ENCODE measurements at regions not wholly inside any gene's neighbourhood (a gene's known extent, or its start where the extent isn't known, plus 50 kb on each side); places are given as distances from the start of the nearest gene placed in this dataset.
A peak's percentile ranks its signal among the peaks of the same experiment; 100 is the strongest.

DNA sequence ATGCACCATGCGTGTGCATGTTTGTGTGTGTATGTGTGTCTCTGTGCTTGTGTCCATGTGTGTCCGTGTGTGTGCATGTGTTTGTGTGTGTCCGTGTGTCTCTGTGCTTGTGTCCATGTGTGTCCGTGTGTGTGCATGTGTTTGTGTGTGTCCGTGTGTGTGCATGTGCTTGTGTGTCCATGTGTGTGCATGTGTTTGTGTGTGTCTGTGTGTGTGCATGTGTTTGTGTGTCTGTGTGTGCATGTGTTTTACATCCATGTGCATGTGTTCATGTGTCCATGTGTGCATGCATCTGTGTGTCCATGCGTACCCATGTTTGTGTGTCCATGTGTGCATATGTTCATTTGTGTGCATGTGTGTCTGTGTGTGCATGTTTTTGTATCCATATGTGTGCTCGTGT lies 100.5 kb downstream of the LBH start:
- H3K4me3 Mint-ChIP-seq: no peak overlapping the region
- ATAC-seq (replicated peaks): no peak
- peaks cover 11 to 13% of the 10 kb centered on the region in 2 donors for H3K9me3 Mint-ChIP-seq
- peaks cover 0 to 7% of the 10 kb centered on the region in 2 donors for H3K36me3 Mint-ChIP-seq
- DNase-seq: no peak
- H3K27ac Mint-ChIP-seq: no peak overlapping the region
- peaks cover 59 to 70% of the 10 kb centered on the region in 2 donors for H3K4me1 Mint-ChIP-seq
- H3K27me3 Mint-ChIP-seq: no peaks in the 10 kb centered on the region

DNA sequence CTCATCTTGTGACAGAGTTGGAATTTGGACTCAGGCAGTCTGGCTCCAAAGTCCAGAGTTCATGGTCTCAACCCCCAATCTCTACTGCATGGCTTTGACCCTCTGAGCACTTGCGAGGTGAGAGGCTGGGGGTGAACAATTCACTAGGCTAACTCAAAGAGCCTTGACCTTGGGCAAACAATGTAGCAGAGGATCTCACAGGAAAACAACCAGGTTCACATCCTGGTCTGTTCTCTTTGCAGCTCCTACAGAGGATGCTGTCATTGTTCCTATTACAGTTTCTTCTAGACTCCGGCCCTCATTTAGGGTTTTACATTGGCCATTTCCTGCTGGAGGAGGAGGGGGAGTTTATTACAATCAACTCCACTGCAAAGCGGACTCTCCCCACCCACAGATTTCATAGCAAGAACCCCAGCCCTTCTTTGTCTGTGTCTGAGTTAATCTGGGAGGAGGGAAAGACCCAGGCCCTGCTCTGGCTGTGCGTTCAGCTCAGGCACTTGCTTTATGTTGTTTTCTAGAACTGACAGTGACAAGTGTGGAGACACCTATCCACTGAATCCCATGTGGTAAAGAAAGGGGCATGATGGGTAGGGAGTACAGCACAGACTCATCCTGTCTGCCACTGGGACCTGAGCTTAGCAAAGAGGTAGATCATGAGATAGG lies 101.6 kb downstream of the LBH start:
- Mint-ChIP-seq H3K9me3 (peaks cover 11 to 13% of the 10 kb centered on the region in 2 donors), H3K36me3 (peaks cover 0 to 7% of the 10 kb centered on the region in 2 donors), H3K4me1 (peaks cover 69 to 81% of the 10 kb centered on the region in 2 donors), H3K4me3 (peak overlapping the region in 1 of 2 donors; percentile 30), H3K27ac (peak overlapping the region; percentile 62), H3K27me3 (no peaks in the 10 kb centered on the region)
- peak; percentile 50 to 59 for ATAC-seq (replicated peaks)
- peak; percentile 49 for DNase-seq

DNA sequence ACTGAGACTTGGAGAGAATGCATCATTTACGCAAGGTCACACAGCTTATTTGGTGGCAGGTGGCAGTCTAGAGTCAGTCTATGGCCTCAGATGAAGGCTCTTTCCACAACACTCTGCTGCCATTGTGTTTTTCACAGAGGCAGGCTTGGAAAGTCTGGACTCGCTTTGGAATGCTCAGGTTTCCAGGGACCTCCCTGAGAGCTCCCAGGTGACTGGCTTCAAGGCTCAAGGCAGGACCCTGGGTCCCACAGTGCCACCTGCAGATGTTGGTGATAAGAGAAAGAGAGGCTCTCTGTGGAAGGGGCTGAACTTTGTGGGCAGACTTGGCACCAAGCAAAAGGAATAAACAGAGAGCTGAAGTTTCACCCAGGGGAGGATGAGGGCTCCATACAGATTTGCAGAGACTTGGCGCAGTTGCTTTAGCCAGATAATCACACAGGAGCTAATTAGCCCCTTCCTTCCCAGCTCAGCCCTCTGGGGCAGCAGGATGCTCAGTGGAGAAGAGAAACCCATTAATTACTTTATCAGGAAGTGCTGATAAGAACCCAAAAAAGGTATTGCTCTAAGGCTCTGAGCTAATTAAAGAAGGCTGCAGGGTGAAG lies 103.5 kb downstream of the LBH start:
- ATAC-seq (replicated peaks) (no peak), DNase-seq (no peak)
- H3K9me3 Mint-ChIP-seq: peaks cover 8 to 20% of the 10 kb centered on the region in 2 donors
- peak overlapping the region; percentile 89 for H3K27ac Mint-ChIP-seq
- peaks cover 0 to 4% of the 10 kb centered on the region in 2 donors for H3K36me3 Mint-ChIP-seq
- H3K4me3 Mint-ChIP-seq: peak overlapping the region; percentile 29 to 53
- peaks cover 84 to 96% of the 10 kb centered on the region in 2 donors for H3K4me1 Mint-ChIP-seq
- H3K27me3 Mint-ChIP-seq: no peaks in the 10 kb centered on the region

DNA sequence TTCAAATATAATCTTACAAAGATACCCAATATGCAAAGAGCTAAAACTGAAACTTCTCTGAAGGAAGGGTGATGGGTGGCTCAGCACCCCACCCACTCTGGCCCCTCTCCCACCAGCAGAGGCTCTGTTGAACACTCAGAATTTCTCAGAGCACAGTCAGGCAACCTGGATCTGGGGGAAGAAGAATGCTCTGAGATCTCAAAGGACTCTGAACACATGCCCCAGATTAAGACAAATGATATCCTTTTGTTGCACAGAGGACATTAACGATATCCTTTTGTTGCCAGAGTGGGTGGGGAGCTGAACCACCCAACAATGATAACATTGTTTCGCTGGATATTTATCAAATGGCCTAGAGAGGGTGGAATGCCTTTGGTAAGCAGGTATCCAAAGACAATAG lies 104.8 kb downstream of the LBH start:
- Mint-ChIP-seq H3K4me1 (peaks cover 79 to 96% of the 10 kb centered on the region in 2 donors), H3K4me3 (no peak overlapping the region)

DNA sequence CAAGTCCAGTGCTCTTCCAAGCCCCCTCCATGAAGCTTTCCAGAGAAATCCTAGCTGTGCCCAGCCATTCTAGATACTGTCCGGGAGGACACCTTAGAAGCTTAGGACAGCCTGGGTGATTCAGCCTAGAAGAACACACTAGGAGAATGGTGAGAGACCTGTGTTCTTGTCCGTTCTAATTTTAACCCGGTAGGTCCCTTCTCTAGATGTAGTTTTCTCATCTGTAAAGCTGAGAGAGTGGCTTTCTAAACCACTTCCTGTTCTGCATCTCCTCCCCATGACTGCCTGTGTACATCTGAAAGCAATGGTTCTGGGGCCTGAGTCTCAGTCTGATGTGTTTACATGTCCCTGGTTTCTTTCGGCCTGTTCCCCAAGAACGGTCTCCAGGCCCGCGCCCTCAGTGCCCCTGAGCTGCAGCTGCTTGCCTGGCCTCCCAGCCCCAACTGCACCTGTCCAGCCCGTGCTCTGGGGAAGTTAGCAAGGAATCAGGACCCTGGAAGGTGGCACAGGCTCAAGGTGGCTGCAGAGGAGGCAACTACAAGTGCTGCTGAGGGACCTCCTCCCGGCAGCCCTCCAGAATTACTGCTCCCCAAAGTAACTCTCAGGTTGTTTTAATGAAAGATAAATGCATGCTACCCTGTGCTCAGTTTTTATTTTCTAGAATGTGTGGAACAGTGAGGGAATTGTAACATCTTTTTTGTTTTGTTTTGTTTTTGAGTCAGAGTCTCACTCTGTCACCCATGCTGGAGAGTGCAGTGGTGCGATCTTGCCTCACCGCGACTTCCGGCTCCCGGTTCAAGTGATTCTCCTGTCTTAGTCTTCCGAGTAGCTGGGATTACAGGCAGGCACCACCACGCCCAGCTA lies 105.9 kb downstream of the LBH start:
- H3K27me3 Mint-ChIP-seq: no peaks in the 10 kb centered on the region
- peak; percentile 61 for DNase-seq
- H3K4me3 Mint-ChIP-seq: peak overlapping the region; percentile 78 to 80
- H3K36me3 Mint-ChIP-seq: peaks cover 7 to 9% of the 10 kb centered on the region in 2 donors
- H3K4me1 Mint-ChIP-seq: peaks cover 76 to 94% of the 10 kb centered on the region in 2 donors
- H3K27ac Mint-ChIP-seq: peak overlapping the region; percentile 97
- H3K9me3 Mint-ChIP-seq: peaks cover 9 to 19% of the 10 kb centered on the region in 2 donors
- peak; percentile 90 to 93 for ATAC-seq (replicated peaks)

More for the DNA sequence above, 104.8 kb downstream of the LBH start:
- Mint-ChIP-seq H3K27me3 (no peaks in the 10 kb centered on the region), H3K27ac (peak overlapping the region; percentile 97), H3K9me3 (peaks cover 7 to 18% of the 10 kb centered on the region in 2 donors), H3K36me3 (peaks cover 0 to 4% of the 10 kb centered on the region in 2 donors)
- ATAC-seq (replicated peaks) (no peak), DNase-seq (no peak)

DNA sequence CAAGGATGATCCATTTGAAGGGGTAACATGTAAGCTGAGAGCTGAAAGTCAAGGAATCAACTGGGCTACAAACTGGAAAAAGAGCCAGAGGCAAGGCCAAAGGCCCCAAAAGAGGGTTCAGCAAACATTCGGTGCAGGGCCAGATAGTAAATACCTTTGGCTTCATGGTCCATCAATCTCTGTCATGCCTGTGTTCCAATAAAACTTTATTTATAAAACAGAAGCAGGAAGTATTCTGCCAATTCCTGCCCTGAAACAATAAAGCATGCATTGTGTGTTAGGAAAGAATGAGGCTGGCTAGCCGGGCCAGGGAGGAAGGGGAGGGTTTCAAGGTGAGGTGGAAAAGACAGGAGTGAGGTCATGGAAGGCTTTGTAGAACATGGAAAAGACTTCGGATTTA lies 107.1 kb downstream of the LBH start:
- no peak for ATAC-seq (replicated peaks)
- Mint-ChIP-seq H3K4me3 (peak overlapping the region in 1 of 2 donors; percentile 12), H3K27ac (peak overlapping the region; percentile 97), H3K27me3 (no peaks in the 10 kb centered on the region), H3K4me1 (peaks cover 70 to 86% of the 10 kb centered on the region in 2 donors), H3K36me3 (peaks cover 10 to 15% of the 10 kb centered on the region in 2 donors), H3K9me3 (peaks cover 14 to 26% of the 10 kb centered on the region in 2 donors)
- no peak for DNase-seq

DNA sequence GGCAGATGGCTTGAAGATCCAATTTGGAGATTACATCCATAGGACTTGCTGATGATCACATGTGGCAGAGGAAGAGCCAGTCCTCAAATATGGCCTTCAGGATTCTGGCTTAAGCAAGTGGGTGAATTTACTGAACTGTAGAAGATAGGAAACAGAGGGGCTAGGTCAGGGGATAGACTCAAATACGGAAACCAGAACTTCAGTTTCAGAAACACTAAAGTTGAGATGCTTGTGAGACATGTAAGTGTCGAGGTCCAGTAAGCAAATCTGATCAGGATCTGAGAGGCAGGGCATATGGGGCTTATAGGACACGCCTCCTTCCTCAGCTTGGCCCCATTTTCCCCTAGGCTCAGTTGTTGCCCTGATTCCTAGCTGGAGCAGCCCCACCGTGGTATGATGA lies 107.7 kb downstream of the LBH start:
- DNase-seq (no peak), ATAC-seq (replicated peaks) (peak; percentile 14 to 32)
- Mint-ChIP-seq H3K9me3 (peaks cover 16 to 26% of the 10 kb centered on the region in 2 donors), H3K36me3 (peaks cover 13 to 15% of the 10 kb centered on the region in 2 donors), H3K4me3 (no peak overlapping the region), H3K27me3 (no peaks in the 10 kb centered on the region), H3K27ac (peak overlapping the region; percentile 56), H3K4me1 (peaks cover 64 to 80% of the 10 kb centered on the region in 2 donors)

DNA sequence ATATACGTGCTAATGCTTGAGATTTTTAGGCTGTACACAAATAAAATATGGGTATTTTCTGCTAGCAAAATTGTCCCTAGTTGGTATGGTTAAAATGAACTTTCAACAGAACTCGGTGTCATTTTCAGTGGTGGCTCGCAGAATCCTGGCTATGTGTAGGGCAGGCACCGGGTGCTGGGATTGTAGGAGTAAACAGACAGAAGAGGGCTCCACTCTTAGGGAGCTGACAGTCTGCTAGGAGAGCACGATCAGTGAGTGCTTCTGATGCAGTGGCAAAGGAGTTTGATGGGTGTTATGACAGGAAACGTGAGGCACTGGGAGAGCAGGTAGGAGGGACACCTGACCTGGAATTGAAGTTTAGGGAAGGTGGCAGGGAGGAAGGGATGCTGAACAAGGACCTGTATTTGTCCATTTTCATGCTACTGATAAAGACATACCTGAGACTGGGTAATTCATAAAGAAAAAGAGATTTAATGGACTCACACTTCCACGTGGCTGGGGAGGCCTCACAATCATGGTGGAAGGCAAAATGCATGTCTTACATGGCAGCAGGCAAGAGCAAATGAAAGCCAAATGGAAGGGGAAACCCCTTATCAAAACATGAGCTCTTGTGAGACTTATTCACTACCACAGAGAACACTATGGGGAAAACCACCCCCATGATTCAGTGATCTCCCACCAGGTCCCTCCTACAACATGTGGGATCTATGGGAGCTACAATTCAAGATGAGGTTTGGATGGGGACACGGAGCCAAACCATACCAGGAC lies 105.4 kb upstream of the LCLAT1 start:
- ATAC-seq (replicated peaks) (no peak), DNase-seq (no peak)
- peaks cover 16 to 26% of the 10 kb centered on the region in 2 donors for H3K9me3 Mint-ChIP-seq
- H3K4me3 Mint-ChIP-seq: no peak overlapping the region
- peaks cover 41 to 53% of the 10 kb centered on the region in 2 donors for H3K4me1 Mint-ChIP-seq
- H3K27me3 Mint-ChIP-seq: no peaks in the 10 kb centered on the region
- H3K36me3 Mint-ChIP-seq: peaks cover 13 to 15% of the 10 kb centered on the region in 2 donors
- peak overlapping the region; percentile 65 for H3K27ac Mint-ChIP-seq

DNA sequence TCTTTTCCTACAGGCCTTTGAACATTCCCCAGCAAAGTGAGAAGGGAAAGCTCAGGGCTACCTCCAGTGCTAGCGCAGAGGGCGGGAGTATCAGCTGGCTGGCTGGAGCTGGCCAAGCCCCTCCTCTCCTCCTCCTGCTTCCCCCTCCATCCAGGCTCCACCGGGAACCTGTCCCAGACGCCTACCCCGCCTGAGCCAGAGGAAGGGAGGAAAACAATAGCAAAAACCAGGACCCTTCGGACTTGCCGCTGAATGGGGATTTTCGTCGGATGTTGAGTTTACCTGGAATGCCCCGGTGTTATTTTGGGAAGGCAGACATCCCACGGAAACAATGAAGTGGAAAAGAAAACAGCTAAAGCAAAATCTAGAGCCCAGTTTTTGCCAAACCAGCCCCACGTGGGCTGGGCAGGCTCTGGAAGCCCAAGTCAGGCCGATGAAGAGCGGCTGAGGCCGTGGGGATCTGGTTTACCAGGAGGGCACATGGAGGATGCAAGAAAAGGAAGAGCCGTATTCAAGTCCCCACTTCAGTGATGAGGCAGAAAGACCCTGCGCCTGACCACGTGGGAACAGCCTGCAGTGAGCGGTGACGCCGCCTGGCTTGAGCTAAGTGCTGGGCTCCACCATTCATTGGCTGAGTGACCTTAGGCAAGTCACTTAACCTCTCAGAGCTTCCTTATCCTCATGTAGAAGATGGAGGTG lies 100.4 kb upstream of the LCLAT1 start:
- Mint-ChIP-seq H3K27ac (no peak overlapping the region), H3K4me3 (no peak overlapping the region), H3K9me3 (peaks cover 13% of the 10 kb centered on the region in 2 donors), H3K36me3 (peaks cover 11 to 13% of the 10 kb centered on the region in 2 donors), H3K27me3 (no peaks in the 10 kb centered on the region), H3K4me1 (peaks cover 17 to 23% of the 10 kb centered on the region in 2 donors)
- DNase-seq (no peak), ATAC-seq (replicated peaks) (no peak)

DNA sequence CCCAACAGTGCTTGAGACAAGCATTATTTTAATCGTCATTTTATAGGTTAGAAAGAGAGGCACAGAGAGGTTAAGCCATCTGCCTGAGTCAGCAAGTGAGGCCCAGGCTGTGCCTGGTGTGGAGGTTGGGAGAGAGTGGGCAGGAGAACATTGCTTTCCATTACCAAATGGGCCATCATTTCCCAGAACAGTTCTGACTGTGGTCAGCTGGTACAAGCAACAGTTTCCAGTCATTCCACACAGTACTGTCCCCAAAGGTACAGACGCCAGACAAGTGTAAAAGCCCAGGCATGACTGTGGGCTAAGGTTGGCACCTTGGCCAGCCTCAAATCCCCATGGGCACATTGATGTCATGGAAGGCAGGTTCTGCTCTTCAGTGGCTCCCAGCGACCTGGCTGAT lies 98.2 kb upstream of the LCLAT1 start:
- peak overlapping the region; percentile 27 for H3K27ac Mint-ChIP-seq

DNA sequence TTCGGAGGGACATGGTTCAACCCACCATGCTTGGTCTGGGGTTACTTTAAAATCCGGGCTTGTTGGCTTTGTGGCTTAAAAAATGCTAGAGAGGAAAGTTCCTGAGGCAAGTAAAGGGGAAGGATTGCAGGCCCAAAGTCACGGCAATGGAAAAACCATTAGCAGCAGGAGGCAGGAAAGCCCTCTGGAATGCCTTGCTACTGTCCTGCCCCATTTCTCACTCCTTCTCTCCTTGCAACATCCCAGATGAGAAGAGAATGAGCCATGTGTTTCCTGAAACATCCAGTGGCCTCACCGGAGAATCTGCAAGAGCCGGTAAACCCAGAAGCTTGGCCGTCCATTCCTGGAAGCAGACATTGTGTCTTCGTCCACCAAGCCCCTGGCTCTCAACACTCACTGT lies 97.4 kb upstream of the LCLAT1 start:
- ATAC-seq (replicated peaks): no peak
- Mint-ChIP-seq H3K4me1 (peaks cover 14 to 20% of the 10 kb centered on the region in 2 donors), H3K27me3 (no peaks in the 10 kb centered on the region), H3K9me3 (no peaks in the 10 kb centered on the region), H3K36me3 (no peaks in the 10 kb centered on the region), H3K27ac (no peak overlapping the region), H3K4me3 (no peak overlapping the region)
- no peak for DNase-seq

More for the DNA sequence above, 98.2 kb upstream of the LCLAT1 start:
- no peak for DNase-seq
- no peaks in the 10 kb centered on the region for H3K27me3 Mint-ChIP-seq
- peaks cover 14 to 20% of the 10 kb centered on the region in 2 donors for H3K4me1 Mint-ChIP-seq
- peaks cover 0 to 1% of the 10 kb centered on the region in 2 donors for H3K36me3 Mint-ChIP-seq
- H3K4me3 Mint-ChIP-seq: no peak overlapping the region
- peaks cover 0 to under 1% of the 10 kb centered on the region in 2 donors for H3K9me3 Mint-ChIP-seq
- peak; percentile 61 to 90 for ATAC-seq (replicated peaks)

DNA sequence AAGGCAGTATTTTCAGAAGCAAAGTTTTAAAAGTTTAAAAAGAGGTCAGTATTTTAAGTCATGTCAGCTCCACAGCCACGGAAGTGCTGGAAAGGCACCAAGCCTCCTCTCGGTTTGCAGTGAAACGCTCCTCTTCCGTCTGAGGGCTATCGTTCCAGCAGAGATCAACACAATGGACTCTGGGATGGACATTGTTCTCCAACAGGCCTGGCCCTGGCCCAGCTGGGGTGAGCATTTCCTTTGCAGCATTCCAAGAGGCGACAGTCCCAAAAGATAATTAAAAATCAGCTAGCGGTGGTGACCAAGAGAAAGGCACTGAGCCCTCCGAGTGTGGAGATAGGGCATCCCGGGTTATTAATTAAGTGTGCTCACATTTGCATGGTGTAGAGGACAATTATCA lies 95.9 kb upstream of the LCLAT1 start:
- no peaks in the 10 kb centered on the region for H3K9me3 Mint-ChIP-seq
- peaks cover 14 to 20% of the 10 kb centered on the region in 2 donors for H3K4me1 Mint-ChIP-seq
- H3K27me3 Mint-ChIP-seq: no peaks in the 10 kb centered on the region
- DNase-seq (no peak), ATAC-seq (replicated peaks) (no peak)
- no peaks in the 10 kb centered on the region for H3K36me3 Mint-ChIP-seq
- peak overlapping the region; percentile 14 for H3K27ac Mint-ChIP-seq
- H3K4me3 Mint-ChIP-seq: no peak overlapping the region

DNA sequence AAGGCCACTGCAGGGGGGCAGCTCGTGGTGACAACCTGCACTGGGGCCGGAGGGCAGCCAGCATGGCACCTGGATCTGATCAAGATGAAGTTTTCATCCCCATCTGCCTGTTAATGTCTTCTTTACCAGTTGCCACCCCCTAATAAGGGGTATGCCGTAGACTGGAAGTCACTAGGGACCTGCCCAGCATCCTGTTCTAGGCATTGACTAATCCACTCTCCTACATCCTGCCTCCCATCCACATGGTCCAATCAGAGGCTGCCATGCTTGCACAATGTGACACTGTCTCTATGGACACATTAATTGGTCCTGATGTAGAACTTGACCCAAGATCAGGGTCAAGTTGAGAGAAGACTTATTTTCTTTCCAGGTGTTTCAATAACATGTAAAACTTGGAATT lies 95.1 kb upstream of the LCLAT1 start:
- Mint-ChIP-seq H3K4me1 (peaks cover 14 to 20% of the 10 kb centered on the region in 2 donors), H3K36me3 (no peaks in the 10 kb centered on the region), H3K9me3 (no peaks in the 10 kb centered on the region), H3K27me3 (no peaks in the 10 kb centered on the region), H3K27ac (no peak overlapping the region), H3K4me3 (no peak overlapping the region)
- ATAC-seq (replicated peaks) (no peak), DNase-seq (no peak)

Measured in stimulated activated naive B cell treated with anti-CD40 and anti-IgM and Interleukin-4, amounts not matched to agents 10 μg/mL and 1 μg/mL and 100 μg/mL, for 72 hours (primary cell).